Sciatic nerve (tissue), 2 donors: ENCODE measurements at regions not wholly inside any gene's neighbourhood (a gene's known extent, or its start where the extent isn't known, plus 50 kb on each side); places are given as distances from the start of the nearest gene placed in this dataset.

Source experiments
- ATAC-seq: fragments of 200-7000 bp; cut with Tn5 transposase; one replicate; pipeline ENCODE4 v1.9.1; 2020; ENCODE audit warnings: mild to moderate bottlenecking, moderate library complexity
- DNase-seq: peaks from one replicate; pipeline ENCODE4 v3.0.0-alpha.2; 2020; ENCODE audit warnings: low spot score
- intact Hi-C: fragments of 100-400 bp; cut with DNase I; formaldehyde crosslinking; loops from one replicate; pipeline ENCODE4 v1.14.2; 2022
- donor health status: DM: no; HTN: no; CAD: no.
- donor health status: DM: no; HTN: no; CAD: no.

DNA sequence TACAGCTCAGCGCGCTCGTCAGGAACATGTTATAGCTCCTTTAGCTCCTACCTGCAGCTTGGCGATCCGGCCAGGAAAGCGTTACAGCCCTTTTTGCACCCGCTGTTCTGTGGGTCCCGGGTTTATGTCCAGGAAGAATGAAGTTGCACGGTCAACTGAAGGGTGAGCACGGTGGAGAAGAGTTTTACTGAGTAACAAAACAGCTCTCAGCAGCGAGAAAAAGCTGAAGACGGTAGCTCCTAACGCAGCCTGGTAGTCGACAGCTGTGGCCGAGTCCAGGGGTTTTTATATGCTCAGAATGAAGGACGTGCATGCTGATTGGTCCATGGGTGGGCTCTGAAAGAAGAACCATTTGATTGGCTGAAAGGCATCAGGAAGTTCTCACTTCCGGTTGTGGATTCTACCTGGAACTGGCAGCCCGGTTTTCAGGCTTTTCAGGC lies 1830.1 kb upstream of the NUDT12 start:
- intact Hi-C loops, result no loop called here
- ATAC-seq (no peak), DNase-seq (no peak)

DNA sequence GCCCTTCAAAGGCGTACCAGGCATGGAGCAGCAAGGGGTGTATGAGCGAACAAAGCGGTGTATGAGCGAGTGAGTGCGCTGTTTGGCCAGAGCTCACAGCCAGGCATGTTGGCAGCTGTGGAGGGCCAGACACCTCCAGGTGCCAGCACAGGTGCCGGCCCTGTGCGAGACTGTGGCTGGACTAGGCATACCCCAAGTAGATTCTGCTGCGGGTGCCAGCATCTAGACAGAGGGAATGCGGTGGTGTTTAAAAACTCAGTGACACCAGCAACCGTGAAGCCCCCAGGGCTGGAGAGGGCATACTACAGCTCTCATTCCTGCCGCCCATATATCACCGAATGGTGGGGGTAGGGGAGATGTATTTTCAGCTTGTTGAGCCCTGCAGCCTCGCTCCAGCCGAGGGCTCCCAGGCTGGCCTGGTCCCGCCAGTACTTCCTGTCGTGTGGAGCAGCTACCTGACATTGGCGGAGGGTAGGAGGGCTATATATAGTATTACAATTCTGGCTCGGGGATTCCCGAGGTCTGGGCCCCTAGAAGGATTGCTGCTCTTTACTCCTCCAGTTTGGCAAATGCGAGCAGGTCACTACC lies 1829.6 kb upstream of the NUDT12 start:
- intact Hi-C loops, result no loop called here
- no peak for ATAC-seq

GRCh38 chr5:105380126-105380525 lies 1817.5 kb upstream of the NUDT12 start:
- no peak for ATAC-seq
- intact Hi-C loops, result no loop called here
- DNase-seq, result no peak

More for the DNA sequence above, 1829.6 kb upstream of the NUDT12 start:
- DNase-seq, result no peak

DNA sequence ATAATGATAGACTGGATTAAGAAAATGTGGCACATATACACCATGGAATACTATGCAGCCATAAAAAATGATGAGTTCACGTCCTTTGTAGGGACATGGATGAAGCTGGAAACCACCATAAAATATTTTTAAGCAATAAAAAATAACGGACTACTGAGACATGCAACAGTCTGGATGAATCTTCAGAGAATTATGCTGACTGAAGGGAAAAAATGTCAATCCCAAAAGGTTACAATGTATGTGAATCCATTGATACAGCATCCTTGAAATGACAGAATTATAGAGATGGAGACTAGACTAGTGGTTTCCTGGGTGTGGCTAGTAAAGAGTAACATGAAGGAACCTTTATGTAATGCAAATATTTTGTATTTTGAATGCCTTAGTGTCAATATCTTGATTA lies 1808.6 kb upstream of the NUDT12 start:
- intact Hi-C loops, result no loop called here
- ATAC-seq, result no peak
- DNase-seq, result no peak

- DNase-seq, result no peak
- intact Hi-C loops, result no loop called here
- no peak for ATAC-seq
Observed at GRCh38 chr5:105350486-105351140, 1788.0 kb upstream of the NUDT12 start.

DNA sequence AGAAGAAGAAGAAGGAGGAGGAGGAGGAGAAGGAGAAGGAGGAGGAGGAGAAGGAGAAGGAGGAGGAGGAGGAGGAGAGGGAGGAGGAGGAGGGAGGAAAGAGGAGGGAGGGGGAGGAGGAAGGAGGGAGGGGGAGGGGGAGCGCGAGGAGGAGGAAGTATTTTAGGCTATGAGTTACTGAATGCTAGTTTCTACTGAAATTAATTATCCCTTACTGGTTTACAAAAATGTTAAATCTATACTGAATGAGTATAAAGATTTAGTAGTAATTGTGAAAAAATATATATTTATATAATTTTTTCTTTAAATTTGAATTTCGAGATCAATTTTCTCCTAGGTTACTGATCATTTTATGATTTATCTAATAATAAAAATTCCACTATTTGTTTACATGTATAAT lies 1769.0 kb upstream of the NUDT12 start:
- DNase-seq (no peak), ATAC-seq (no peak)
- intact Hi-C loops, result no loop called here

GRCh38 chr5:105330185-105330584 lies 1767.6 kb upstream of the NUDT12 start:
- DNase-seq, result no peak
- ATAC-seq, result no peak
- intact Hi-C loops, result no loop called here

GRCh38 chr5:105304859-105305258 lies 1742.3 kb upstream of the NUDT12 start:
- ATAC-seq (no peak), DNase-seq (no peak)
- intact Hi-C loops, result no loop called here

- DNase-seq (no peak), ATAC-seq (no peak)
- intact Hi-C loops, result no loop called here
Observed at GRCh38 chr5:105288946-105289345, 1726.4 kb upstream of the NUDT12 start.

GRCh38 chr5:105283134-105283533 lies 1720.5 kb upstream of the NUDT12 start:
- intact Hi-C loops, result no loop called here
- no peak for DNase-seq
- ATAC-seq, result no peak

DNA sequence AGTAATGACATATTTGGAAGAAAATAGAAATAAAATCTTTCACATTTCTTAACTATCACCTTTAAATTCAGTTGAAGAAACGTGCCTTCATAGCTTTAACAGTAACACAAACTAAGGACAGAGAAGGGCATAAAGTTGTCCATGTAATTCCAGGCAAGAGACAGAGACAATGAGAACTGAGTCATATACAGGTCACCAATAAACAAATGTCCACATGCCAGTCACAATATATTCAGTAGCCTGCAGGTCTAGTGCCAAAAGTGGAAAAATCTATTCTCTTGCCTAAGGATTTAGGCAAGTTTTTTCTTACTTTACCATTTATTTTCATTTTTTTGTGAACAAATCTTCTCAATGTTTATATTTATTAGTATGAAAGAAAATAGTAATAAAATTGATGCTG lies 1711.5 kb upstream of the NUDT12 start:
- ATAC-seq, result no peak
- intact Hi-C loops, result no loop called here

GRCh38 chr5:105263515-105263914 lies 1700.9 kb upstream of the NUDT12 start:
- intact Hi-C loops, result no loop called here
- DNase-seq, result no peak
- no peak for ATAC-seq

More for the DNA sequence above, 1711.5 kb upstream of the NUDT12 start:
- no peak for DNase-seq

- DNase-seq (no peak), ATAC-seq (no peak)
- intact Hi-C loops, result no loop called here
Observed at GRCh38 chr5:105259581-105260217, 1697.1 kb upstream of the NUDT12 start.

- intact Hi-C loops, result no loop called here
- DNase-seq (no peak), ATAC-seq (no peak)
Observed at GRCh38 chr5:105238561-105238960, 1676.0 kb upstream of the NUDT12 start.

DNA sequence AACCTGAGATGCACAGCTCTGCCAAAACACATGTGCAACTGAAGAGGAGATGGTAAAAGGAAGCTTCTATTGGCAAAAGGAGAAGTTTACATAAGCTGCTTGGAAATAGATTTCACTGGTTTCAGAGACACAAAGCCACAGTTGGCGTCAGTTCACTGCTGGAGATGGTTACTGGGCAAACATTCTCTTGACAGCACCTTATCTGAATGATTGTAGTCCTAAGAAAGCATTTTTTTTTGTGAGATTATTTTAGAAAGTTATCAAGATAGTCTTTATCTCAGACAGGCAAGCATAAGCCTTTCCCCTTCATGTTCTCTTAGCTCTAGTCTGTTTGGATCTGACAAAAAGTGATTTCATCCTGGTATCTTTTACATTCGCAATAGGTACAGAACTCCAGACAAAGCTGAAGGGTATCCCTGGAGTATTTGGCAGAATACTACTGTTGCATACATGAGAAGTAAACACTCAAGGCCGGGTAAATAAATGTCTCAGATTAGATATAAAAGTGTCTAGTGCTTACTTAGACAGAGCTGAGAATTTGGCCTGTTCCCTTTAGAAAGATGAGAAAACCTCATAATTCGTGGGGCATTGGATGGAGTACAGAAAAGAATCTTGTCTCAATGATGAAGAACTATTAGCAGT lies 1668.0 kb upstream of the NUDT12 start:
- DNase-seq, result no peak
- no peak for ATAC-seq
- intact Hi-C loops, result no loop called here

- intact Hi-C loops, result no loop called here
- DNase-seq (no peak), ATAC-seq (no peak)
Observed at GRCh38 chr5:105218018-105218417, 1655.4 kb upstream of the NUDT12 start.

DNA sequence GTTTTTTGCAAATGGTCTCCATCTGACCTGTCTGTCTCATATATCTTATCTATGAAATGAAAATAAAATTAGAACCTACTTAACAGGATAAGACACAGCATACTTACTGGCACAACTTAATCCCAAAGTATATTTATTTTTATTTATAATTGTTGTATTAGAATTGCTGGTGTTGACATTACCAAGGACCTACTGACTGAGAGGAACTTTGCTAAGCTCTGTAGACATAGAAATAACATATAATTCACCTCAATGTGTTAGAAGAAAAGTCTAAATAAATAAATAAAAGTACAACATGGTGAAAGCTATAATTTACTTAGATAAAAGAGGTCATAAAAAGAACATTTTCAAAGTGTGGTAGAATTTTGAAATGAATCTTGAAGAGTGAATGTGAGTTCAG lies 1650.5 kb upstream of the NUDT12 start:
- no peak for ATAC-seq
- DNase-seq, result no peak
- intact Hi-C loops, result no loop called here

DNA sequence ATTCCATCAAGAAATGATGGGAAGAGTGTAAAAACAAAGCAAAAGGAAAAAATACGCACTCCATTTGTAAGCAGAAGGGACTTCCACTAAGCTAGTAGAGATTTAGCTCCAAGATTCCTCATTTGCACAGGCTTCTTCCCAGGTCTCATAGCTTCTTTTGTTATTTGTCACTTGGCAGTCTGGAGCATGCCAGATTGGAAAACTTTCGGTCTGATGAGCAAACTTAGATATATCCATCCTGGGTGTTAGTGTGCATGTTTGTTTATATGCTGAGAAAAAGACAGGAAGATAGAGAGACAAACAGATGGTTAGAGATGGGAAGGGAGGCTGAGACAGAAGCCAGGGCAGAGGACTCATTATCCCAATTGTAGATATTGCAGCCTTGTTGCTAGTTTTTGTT lies 1644.5 kb upstream of the NUDT12 start:
- intact Hi-C loops, result no loop called here
- ATAC-seq (no peak), DNase-seq (no peak)

DNA sequence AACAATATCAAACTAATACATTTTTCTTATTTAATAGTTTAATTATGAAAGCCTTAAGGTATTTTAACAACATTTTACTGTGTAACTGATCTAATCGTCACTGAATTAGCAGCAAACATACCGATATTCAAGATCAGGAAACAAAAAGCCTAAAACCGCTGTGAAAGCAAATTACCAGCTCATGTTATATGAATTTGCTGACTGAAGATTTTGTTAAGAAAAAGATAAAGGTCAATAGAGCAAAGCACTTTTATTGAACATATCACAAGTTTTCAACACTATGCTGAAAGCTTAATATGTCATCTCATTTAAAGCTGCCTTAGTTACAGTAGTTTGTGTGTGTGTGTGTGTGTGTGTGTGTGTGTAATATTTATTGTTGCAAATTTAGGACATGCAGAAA lies 1634.9 kb upstream of the NUDT12 start:
- no peak for ATAC-seq

DNA sequence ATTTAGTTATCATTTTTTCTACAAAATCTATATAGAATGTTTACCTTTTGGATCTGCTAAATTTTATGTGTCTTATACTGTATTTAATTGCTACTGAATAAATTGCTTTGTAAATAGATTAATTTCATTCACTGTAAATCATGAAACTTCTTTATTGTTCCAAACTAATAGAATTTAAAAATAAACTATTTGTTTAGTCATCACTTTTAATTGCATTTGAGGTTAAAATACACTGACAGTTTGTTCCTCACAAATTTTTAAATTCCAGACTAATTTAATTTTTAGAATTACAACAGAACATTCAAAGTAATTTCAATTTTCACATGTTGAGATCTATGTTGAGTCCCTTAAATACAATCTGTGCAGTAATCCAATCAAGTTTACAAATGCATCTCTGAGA lies 1633.2 kb upstream of the NUDT12 start:
- ATAC-seq, result no peak
- intact Hi-C loops, result no loop called here
- no peak for DNase-seq

More for the DNA sequence above, 1634.9 kb upstream of the NUDT12 start:
- intact Hi-C loops, result no loop called here
- DNase-seq, result no peak
